ENCODE measurements at regions not wholly inside any gene's neighbourhood (a gene's known extent, or its start where the extent isn't known, plus 50 kb on each side); places are given as distances from the start of the nearest gene placed in this dataset.

- Histone ChIP-seq H3K27me3 (ENCODE audit: insufficient read depth, low read length) (no peaks in the 10 kb centered on the region), H3K4me1 (ENCODE audit: insufficient read depth, low read length) (no peaks in the 10 kb centered on the region), H3K4me2 (ENCODE audit: low read length) (no peak overlapping the region), H4K20me1 (ENCODE audit: insufficient read depth, low read length) (no peaks in the 10 kb centered on the region), H3K27ac (ENCODE audit: low read depth, low read length) (no peak overlapping the region), H3K36me3 (ENCODE audit: insufficient read depth, low read length) (no peaks in the 10 kb centered on the region), H3K4me3 (ENCODE audit: insufficient read depth, low read depth, low read length) (no peak overlapping the region), H3K9me3 (ENCODE audit: insufficient read depth, low read depth, low read length) (no peaks in the 10 kb centered on the region), H3K79me2 (ENCODE audit: insufficient read depth, low read length) (no peaks in the 10 kb centered on the region), H2AFZ (ENCODE audit: low read depth, low read length) (no peak overlapping the region), H3K9ac (ENCODE audit: low read length) (no peak overlapping the region)
- Mint-ChIP-seq H3K36me3 (ENCODE audit: low read depth, unreplicated experiment) (no peaks in the 10 kb centered on the region), H3K4me3 (ENCODE audit: unreplicated experiment) (no peak overlapping the region), H3K27me3 (ENCODE audit: low read depth, unreplicated experiment) (peaks cover 25% of the 10 kb centered on the region), H3K9me3 (ENCODE audit: unreplicated experiment) (no peaks in the 10 kb centered on the region), H3K4me1 (ENCODE audit: low read depth, unreplicated experiment) (no peaks in the 10 kb centered on the region), H3K27ac (ENCODE audit: unreplicated experiment) (no peak overlapping the region)
- FAIRE-seq (no peak), DNase-seq (ENCODE audit: low read depth) (no peak)
- no peak for TF ChIP-seq EZH2 (IDR thresholded peaks at IDR 0.05; ENCODE audit: insufficient read depth, low read length)
- TF ChIP-seq, protein P1, sequence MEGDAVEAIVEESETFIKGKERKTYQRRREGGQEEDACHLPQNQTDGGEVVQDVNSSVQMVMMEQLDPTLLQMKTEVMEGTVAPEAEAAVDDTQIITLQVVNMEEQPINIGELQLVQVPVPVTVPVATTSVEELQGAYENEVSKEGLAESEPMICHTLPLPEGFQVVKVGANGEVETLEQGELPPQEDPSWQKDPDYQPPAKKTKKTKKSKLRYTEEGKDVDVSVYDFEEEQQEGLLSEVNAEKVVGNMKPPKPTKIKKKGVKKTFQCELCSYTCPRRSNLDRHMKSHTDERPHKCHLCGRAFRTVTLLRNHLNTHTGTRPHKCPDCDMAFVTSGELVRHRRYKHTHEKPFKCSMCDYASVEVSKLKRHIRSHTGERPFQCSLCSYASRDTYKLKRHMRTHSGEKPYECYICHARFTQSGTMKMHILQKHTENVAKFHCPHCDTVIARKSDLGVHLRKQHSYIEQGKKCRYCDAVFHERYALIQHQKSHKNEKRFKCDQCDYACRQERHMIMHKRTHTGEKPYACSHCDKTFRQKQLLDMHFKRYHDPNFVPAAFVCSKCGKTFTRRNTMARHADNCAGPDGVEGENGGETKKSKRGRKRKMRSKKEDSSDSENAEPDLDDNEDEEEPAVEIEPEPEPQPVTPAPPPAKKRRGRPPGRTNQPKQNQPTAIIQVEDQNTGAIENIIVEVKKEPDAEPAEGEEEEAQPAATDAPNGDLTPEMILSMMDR (IDR thresholded peaks at IDR 0.05; ENCODE audit: insufficient read depth, low read depth, low read length), result no peak
Measured at GRCh38 chr10:46230615-46231014, 56.2 kb upstream of the ANTXRL start.

DNA sequence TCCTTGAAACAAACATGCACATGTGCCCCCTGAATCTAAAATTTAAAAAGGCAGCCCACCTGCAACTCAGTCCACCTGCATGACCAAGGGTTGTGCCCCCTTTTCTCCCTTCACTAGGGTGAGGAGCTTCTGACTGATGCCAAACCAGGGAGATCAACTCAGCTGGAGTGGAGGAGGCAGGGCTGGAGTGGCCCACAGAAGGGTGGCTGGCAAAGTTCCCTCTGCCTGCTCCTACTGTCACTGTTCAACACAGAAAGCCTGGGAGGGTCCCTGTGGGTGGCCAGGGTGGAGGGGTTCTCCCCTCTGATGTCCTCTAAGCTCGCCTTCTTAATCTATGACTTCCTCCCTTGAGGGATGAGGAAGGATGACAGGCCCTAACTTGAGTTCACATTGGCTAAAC is 55.7 kb upstream of the ANTXRL start:
- Histone ChIP-seq H3K4me2 (ENCODE audit: low read length) (no peak overlapping the region), H3K36me3 (ENCODE audit: insufficient read depth, low read length) (no peaks in the 10 kb centered on the region), H3K27ac (ENCODE audit: low read depth, low read length) (no peak overlapping the region), H3K9me3 (ENCODE audit: insufficient read depth, low read depth, low read length) (no peaks in the 10 kb centered on the region), H3K9ac (ENCODE audit: low read length) (no peak overlapping the region), H4K20me1 (ENCODE audit: insufficient read depth, low read length) (no peaks in the 10 kb centered on the region), H3K79me2 (ENCODE audit: insufficient read depth, low read length) (no peaks in the 10 kb centered on the region), H2AFZ (ENCODE audit: low read depth, low read length) (no peak overlapping the region), H3K27me3 (ENCODE audit: insufficient read depth, low read length) (no peaks in the 10 kb centered on the region), H3K4me1 (ENCODE audit: insufficient read depth, low read length) (no peaks in the 10 kb centered on the region), H3K4me3 (ENCODE audit: insufficient read depth, low read depth, low read length) (no peak overlapping the region)
- Mint-ChIP-seq H3K27ac (ENCODE audit: unreplicated experiment) (no peak overlapping the region), H3K4me1 (ENCODE audit: low read depth, unreplicated experiment) (no peaks in the 10 kb centered on the region), H3K27me3 (ENCODE audit: low read depth, unreplicated experiment) (peaks cover 24% of the 10 kb centered on the region), H3K9me3 (ENCODE audit: unreplicated experiment) (no peaks in the 10 kb centered on the region), H3K36me3 (ENCODE audit: low read depth, unreplicated experiment) (no peaks in the 10 kb centered on the region), H3K4me3 (ENCODE audit: unreplicated experiment) (no peak overlapping the region)
- TF ChIP-seq, protein P1 (IDR thresholded peaks at IDR 0.05; ENCODE audit: insufficient read depth, low read depth, low read length), result no peak
- no peak for TF ChIP-seq EZH2 (IDR thresholded peaks at IDR 0.05; ENCODE audit: insufficient read depth, low read length)
- FAIRE-seq, result no peak
- no peak for DNase-seq (ENCODE audit: low read depth)

DNA sequence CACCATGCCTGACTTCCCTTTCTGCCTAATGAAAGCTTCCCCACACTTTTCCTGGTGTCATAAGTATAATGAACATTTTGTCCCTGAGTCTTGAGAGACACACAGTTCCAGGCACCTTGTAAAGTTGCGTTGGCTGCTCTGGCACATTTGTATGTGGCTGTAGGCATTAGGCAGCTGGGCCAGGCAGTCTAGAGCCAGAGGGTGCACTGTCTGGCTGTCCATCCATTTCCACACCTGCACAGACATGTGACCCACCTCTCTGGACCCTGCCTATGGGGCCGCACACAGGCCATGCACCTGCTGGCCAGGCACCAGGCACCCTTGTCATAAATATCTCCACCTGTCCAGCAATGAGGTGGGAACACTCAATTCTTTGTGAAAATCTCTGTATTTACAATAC is 54.7 kb upstream of the ANTXRL start:
- Histone ChIP-seq H3K79me2 (ENCODE audit: insufficient read depth, low read length) (no peaks in the 10 kb centered on the region), H3K4me2 (ENCODE audit: low read length) (no peak overlapping the region), H3K4me3 (ENCODE audit: insufficient read depth, low read depth, low read length) (no peak overlapping the region), H3K27ac (ENCODE audit: low read depth, low read length) (no peak overlapping the region), H2AFZ (ENCODE audit: low read depth, low read length) (no peak overlapping the region), H3K36me3 (ENCODE audit: insufficient read depth, low read length) (no peaks in the 10 kb centered on the region), H3K9me3 (ENCODE audit: insufficient read depth, low read depth, low read length) (no peaks in the 10 kb centered on the region), H4K20me1 (ENCODE audit: insufficient read depth, low read length) (no peaks in the 10 kb centered on the region), H3K4me1 (ENCODE audit: insufficient read depth, low read length) (no peaks in the 10 kb centered on the region), H3K27me3 (ENCODE audit: insufficient read depth, low read length) (no peaks in the 10 kb centered on the region), H3K9ac (ENCODE audit: low read length) (no peak overlapping the region)
- Mint-ChIP-seq H3K9me3 (ENCODE audit: unreplicated experiment) (no peaks in the 10 kb centered on the region), H3K27me3 (ENCODE audit: low read depth, unreplicated experiment) (peaks cover 30% of the 10 kb centered on the region), H3K4me1 (ENCODE audit: low read depth, unreplicated experiment) (no peaks in the 10 kb centered on the region), H3K4me3 (ENCODE audit: unreplicated experiment) (no peak overlapping the region), H3K27ac (ENCODE audit: unreplicated experiment) (no peak overlapping the region), H3K36me3 (ENCODE audit: low read depth, unreplicated experiment) (peaks cover 3% of the 10 kb centered on the region)
- no peak for TF ChIP-seq EZH2 (IDR thresholded peaks at IDR 0.05; ENCODE audit: insufficient read depth, low read length)
- TF ChIP-seq, protein P1 (IDR thresholded peaks at IDR 0.05; ENCODE audit: insufficient read depth, low read depth, low read length), result no peak
- no peak for FAIRE-seq
- DNase-seq (ENCODE audit: low read depth), result no peak
